ENCODE measurements at regions not wholly inside any gene's neighbourhood (a gene's known extent, or its start where the extent isn't known, plus 50 kb on each side); places are given as distances from the start of the nearest gene placed in this dataset.

- no peak for TF ChIP-seq POLR2AphosphoS5 (IDR thresholded peaks at IDR 0.05; ENCODE audit: low read depth, low read length)
- TF ChIP-seq TAF1 (IDR thresholded peaks at IDR 0.05; ENCODE audit: borderline replicate concordance, insufficient read depth, low read length): no peak
- TF ChIP-seq REST (IDR thresholded peaks at IDR 0.05; ENCODE audit: insufficient read depth in 1 of 2, low read depth in 2 of 2, low read length in 2 of 2): no peak
These were observed 65.7 kb upstream of the NEUROD1 start for GRCh38 chr2:181745796-181746540.

All from PFSK-1 (cell line).